Peyer's patch (tissue), 4 donors: ENCODE measurements at regions not wholly inside any gene's neighbourhood (a gene's known extent, or its start where the extent isn't known, plus 50 kb on each side); places are given as distances from the start of the nearest gene placed in this dataset.

ENCODE experiments used
- POLR2A ChIP-seq, 2 donors: fragments of 450-650 bp; IDR thresholded peaks; one replicate each; pipeline ENCODE4 v1.5.1; 2017; ENCODE audit warnings: antibody characterized with exemption in 2 of 2, mild to moderate bottlenecking in 2 of 2, moderate library complexity in 2 of 2
- TF ChIP-seq, protein P1 (sequence below), 6 experiments: fragments of 450-650 bp in 4 of 6; fragments of 200-600 bp in 2 of 6; sonication (generic) in 1 of 6; IDR thresholded peaks; one replicate each; pipeline ENCODE4 v1.5.1; 2017 to 2019; ENCODE audit warnings: antibody characterized with exemption in 6 of 6, mild to moderate bottlenecking in 3 of 6, moderate library complexity in 1 of 6

DNA sequence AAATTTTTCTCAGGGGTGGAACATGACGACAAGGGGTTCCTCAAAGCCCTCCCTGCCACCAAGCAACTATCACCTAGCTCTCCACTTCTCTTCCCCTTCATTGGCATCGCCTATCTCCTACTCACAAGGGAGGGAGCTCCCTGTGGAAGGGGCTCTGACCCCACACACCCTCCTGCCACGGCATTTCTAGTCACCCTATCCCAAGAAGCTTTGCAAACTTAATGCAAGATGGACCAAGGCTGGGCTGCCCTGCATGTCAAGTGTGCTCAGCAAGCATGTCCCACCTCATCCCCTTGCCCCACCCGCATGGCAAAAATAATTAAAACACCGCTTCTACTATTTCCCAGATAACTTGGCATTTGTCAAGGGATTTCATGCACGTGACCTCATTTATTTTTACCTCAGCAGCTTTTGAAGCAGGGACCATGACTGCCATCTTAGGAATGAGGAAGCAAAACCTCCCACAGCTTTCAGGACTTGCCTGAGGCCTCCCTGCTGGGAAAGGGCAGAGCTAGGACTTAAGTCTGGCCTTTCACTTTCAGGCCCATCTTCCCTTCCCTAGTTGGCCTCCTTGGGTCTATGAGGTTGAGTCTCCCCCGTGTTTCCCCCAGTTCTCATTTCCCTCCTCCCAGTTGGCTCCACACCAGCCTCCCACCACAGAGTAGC is 161.3 kb downstream of the TSEN15 start:
- TF ChIP-seq POLR2A (IDR thresholded peaks at IDR 0.05), result no peak
- TF ChIP-seq, protein P1, sequence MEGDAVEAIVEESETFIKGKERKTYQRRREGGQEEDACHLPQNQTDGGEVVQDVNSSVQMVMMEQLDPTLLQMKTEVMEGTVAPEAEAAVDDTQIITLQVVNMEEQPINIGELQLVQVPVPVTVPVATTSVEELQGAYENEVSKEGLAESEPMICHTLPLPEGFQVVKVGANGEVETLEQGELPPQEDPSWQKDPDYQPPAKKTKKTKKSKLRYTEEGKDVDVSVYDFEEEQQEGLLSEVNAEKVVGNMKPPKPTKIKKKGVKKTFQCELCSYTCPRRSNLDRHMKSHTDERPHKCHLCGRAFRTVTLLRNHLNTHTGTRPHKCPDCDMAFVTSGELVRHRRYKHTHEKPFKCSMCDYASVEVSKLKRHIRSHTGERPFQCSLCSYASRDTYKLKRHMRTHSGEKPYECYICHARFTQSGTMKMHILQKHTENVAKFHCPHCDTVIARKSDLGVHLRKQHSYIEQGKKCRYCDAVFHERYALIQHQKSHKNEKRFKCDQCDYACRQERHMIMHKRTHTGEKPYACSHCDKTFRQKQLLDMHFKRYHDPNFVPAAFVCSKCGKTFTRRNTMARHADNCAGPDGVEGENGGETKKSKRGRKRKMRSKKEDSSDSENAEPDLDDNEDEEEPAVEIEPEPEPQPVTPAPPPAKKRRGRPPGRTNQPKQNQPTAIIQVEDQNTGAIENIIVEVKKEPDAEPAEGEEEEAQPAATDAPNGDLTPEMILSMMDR (IDR thresholded peaks at IDR 0.05), result no peak
